Hepatic stellate cell (primary cell): ENCODE measurements at regions not wholly inside any gene's neighbourhood (a gene's known extent, or its start where the extent isn't known, plus 50 kb on each side); places are given as distances from the start of the nearest gene placed in this dataset.

ENCODE experiments used
- DNase-seq: peaks from one replicate; pipeline ENCODE4 v3.0.0; 2011; ENCODE audit warnings: low spot score

GRCh38 chr1:56069824-56070223 lies 509.5 kb downstream of the PLPP3 start:
- no peak for DNase-seq

GRCh38 chr1:56068908-56069307 lies 510.5 kb downstream of the PLPP3 start:
- no peak for DNase-seq

GRCh38 chr1:56068210-56068609 lies 511.2 kb downstream of the PLPP3 start:
- DNase-seq = no peak

DNA sequence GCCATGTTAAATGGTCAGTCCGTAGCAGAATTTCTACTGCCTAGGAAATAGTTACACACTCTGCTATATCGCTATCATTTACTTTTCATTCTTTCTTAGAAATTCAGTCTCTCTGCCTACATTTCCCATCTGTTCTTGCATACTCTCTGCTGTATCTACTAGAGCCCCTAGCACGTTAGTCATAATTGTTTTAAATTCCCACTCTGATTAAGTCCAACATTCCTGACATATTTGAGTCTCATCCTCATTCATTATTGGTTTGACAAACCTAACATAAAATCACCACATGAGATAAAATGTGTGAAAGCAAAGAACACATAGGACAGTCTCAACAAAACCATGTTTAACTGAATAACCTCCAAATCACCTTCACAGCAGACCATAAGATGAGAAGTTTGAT lies 513.6 kb downstream of the PLPP3 start:
- no peak for DNase-seq

DNA sequence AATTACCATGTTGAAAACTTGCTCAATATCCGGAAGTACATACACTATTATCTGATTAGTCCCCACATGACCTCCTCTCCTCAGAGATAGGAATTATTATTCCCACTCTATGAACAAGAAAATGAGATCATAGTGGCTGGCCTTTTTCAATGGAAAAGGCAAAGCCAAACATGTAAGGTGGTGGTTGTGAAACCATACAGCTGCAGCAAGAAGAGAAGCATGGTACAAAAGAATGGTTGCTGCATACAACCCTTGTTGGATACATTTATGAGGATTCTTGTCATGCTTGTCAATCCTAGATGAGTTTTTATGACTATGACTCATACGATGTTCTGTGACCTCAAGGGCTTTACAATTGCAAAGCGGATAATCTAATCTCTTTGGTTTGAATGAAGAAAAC lies 514.7 kb downstream of the PLPP3 start:
- no peak for DNase-seq

DNA sequence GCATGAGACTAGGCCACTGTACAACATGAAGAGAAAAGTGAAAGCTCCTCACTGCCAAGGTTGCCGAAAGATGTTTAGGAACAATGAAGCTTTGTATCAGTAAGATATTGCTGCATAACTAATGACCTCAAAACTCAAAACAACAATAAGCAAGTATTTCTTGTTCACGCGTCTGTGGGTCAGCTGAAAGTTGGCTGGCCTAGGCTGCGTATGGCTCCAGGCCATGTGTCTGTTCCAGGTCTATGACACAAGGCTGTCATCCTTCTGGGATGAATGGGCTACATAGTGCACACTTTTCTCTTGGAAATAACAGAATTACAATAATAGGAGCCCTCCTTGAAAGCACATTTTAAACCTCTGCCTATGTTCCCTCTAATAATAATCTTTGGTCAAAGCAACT lies 515.9 kb downstream of the PLPP3 start:
- no peak for DNase-seq

DNA sequence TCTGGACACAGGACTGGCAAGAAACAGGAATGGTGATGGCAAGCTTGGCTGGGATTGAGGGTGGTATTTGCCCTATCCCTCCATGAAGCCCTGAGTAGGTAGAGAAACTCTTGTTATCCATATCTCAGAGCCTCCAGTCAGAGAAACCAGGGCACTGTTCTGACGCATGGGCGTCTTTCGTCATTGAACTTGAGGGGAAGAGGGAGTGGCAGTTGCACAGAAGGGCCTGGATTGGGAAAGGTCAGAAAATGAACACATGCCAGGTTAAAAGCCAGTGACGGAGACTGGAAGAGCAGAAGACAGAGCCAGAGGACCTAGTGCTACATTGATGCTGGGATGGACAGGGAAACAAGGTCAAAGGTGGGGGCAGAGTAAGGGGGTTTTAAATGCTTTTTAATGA lies 516.7 kb downstream of the PLPP3 start:
- no peak for DNase-seq

DNA sequence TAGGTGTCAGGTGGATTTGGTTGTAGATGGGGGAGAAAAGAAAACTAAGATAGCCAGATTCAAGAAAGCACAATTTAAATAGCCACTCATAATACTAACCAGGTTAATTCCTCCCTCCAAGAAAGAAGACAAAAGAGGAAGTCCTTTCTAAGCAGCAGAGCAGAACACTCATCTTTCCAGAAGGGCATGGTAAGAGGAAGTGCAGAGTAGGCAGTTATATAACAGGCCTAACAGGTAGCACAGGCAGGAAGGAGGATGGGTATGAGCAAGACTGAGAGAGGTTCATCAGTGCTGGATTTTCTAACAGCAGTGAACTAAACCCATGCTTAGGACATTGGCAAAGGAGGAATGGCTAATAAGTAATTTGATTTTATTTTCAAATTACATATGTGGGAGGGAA lies 517.5 kb downstream of the PLPP3 start:
- DNase-seq = no peak

DNA sequence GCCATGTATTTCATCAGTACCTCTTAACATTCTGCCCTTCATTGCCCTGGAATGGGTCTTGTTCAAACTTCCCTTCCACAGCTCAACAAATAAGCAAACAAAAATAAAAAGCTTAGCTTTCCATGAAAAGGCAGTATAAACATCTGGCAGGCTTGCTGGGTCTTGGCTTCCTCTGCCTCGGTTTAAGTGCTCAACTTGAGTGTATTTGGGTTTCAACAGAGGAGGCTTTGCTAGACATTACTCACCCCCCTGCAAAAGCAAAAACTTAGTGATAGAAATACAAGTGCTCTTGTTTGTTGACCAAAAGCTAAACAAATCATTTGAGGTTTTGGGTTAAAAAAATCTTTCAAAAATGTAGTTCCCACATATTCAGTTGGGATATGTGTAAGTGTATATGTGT lies 518.5 kb downstream of the PLPP3 start:
- no peak for DNase-seq

- DNase-seq = no peak
Observed at GRCh38 chr1:56057466-56058405, 521.6 kb downstream of the PLPP3 start.

- no peak for DNase-seq
Observed at GRCh38 chr1:56056438-56057287, 522.7 kb downstream of the PLPP3 start.

DNA sequence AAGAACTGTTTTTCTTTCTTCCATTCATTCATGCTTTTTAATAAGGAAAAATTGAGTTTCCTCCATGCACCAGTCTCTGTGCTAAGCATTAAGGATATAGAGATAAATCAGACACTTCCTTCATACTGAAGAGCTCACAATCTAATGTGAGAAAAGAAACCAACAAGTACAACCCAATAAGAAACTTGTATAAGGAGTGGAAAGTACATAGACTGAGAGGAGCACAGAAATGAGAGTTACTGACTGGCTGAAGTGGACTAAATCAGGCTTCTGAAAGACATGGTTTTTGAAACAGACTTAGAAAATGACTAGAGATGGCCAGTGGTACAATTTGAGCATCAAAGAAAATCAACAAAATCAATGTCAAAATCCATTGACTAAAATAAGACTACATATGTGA lies 524.4 kb downstream of the PLPP3 start:
- DNase-seq = no peak

DNA sequence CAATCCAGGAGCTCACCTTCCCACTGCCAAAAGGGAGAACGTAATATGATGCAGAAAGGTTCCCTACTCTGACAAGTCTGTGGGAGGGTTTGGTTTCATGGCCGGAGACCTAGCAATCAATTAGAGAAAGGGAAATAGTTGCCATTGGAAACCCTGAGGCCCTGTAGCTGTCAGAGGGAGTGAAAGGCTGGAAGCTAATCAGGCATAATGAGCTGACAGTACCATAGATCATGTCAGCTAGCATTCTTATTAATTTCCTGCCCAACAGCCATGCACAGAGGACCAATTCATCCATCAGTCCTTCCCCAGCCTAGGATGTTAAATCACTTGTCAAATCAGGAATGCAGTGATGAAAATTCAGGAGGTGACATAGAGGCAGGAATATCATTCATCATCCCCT lies 527.3 kb downstream of the PLPP3 start:
- DNase-seq = no peak

DNA sequence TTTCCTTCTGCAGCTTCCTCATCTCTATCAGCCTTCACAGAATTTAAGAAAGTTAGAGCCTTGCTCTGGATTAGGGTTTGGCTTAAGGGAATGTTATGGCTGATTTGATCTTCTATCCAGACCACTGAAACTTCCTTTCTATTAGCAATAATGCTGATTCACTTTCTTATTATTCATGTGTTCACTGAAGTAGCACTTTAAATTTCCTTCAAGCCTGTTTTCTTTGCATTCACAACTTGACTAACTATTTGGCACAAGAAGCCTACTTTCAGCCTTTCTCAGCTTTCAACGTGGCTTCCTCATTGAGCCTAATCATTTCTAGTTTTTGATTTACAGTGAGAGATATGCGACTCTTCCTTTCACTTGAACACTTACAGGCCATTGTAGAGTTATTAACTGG lies 528.5 kb downstream of the PLPP3 start:
- DNase-seq = no peak

- no peak for DNase-seq
Observed at GRCh38 chr1:56045477-56045876, 533.9 kb downstream of the PLPP3 start.

DNA sequence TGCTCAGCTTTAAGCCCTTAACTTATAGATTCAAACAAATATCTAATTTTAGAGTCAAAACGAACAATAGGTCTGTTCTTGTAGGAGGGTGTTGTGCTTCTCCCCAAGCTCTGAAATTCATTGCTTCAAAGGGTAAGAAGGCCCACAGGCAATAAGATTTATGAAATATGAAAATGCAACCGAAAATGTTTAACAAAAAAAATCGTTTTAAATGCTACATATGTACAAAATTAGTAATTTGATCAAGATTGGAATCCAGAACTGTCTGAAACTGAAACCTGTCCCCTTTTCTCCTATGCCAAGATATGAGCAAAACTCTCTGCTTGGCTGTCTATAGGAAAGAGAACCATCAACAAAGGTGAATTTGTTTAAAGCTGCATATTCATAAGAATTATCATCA lies 534.3 kb downstream of the PLPP3 start:
- no peak for DNase-seq

GRCh38 chr1:56036479-56036878 lies 542.9 kb downstream of the PLPP3 start:
- DNase-seq = no peak

- DNase-seq = no peak
Observed at GRCh38 chr1:56034847-56035481, 544.4 kb downstream of the PLPP3 start.

- peak; percentile 29 for DNase-seq
Observed at GRCh38 chr1:56034222-56034621, 545.1 kb downstream of the PLPP3 start.

DNA sequence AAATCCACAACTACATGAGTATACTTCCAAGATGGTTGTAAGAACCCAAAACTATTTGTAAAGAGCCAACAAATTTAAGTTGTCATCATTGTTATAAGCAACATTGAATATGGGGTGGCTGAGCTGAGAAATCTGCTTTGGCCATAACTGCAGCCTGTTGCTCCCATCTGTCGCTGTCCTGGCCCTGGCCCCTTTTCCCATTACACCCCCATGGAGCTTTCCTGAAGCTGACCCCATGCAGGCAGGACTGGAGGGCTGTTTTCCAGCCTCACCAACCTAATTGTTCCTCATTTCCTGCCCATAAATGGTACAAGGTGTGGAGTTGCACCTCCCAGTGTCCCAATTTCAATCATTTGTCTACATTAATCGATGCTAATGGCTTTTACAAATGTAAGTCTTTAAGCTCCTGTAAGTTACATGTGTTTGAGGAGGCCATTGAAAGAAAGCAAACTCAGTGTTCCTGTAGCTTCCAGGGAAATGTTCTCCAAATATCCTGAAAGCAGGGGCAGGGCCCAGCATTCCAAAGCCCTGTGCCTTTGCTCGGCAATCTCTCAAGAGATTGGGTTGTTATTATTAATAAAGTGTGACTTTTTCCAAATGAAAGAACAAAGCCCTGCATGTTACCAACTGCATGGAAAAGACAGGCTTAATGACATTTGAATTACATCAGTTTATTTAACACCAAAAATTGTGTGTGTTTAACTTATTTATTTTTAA lies 545.9 kb downstream of the PLPP3 start:
- no peak for DNase-seq

DNA sequence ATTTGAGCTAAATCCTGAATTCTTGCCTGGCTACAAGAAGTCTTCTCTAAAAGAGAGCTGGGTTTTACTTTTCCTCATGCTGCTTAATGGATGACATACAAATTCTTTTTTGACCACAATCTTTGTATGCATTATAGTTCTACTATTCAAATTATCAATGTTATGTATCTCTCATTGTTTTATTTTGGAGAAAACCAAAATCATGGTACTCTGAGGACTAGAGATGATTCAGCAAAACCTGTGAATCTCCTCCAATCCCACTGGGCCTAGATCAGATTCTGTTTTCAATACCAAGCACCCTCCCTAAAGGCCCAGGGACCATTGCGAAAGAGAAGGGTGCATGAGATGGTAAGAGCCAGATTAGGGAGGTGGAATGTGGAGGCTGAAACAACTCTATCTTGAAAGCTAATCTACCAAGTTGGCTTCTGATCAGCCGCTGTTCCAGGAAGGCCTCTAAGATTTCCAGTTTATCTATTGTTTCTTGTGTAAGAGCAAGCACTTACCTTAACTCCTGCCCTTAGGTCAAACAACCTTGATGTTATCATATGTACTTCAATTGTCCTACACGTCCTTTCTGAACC lies 547.2 kb downstream of the PLPP3 start:
- DNase-seq = no peak

DNA sequence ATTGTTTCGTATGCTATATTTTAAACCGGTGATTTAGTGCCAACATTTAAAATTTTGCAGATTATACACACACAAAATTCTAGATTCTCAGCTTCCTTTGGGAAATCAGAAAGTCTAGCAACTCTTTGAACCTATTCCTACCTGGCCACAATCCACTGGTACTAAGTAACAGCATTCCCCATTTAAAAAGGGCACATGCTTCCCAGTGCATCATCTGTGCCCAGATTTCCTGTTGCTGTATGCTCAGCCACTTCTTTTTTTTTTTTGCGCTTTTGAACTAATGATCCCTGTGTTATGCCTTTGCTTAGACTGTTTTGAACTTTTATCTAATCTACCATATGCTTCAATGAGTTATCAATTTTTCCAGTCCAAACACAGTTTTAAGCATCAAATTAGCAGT lies 548.4 kb downstream of the PLPP3 start:
- no peak for DNase-seq
